Fibroblast of lung (primary cell): ENCODE measurements at regions not wholly inside any gene's neighbourhood (a gene's known extent, or its start where the extent isn't known, plus 50 kb on each side); places are given as distances from the start of the nearest gene placed in this dataset.

Experiments used
- CTCF ChIP-seq, 2 donors: IDR thresholded peaks in 1 of 2; conservative IDR thresholded peaks in 1 of 2; 1 replicate in 1 of 2; 2 replicates in 1 of 2; pipeline ENCODE4 v1.5.1; 2011 to 2012; ENCODE audit warnings: low read length in 2 of 2, control low read depth in 1 of 2, inconsistent platforms in 1 of 2, low read depth in 1 of 2, mild to moderate bottlenecking in 1 of 2
- EZH2 ChIP-seq: IDR thresholded peaks from 2 replicates; pipeline ENCODE4 v1.5.1; 2012; ENCODE audit warnings: low read length, control low read depth, mild to moderate bottlenecking; ENCODE audit errors: missing control alignments

GRCh38 chr7:119905495-119905894 lies 367.5 kb upstream of the KCND2 start:
- no peak for TF ChIP-seq CTCF (conservative IDR thresholded peaks at IDR 0.05 in 1 of 2, IDR thresholded peaks at IDR 0.05 in 1 of 2; ENCODE audit: low read depth in 1 of 2, low read length in 2 of 2)
- TF ChIP-seq EZH2 = no peak
